D721Med (cell line): ENCODE measurements at regions not wholly inside any gene's neighbourhood (a gene's known extent, or its start where the extent isn't known, plus 50 kb on each side); places are given as distances from the start of the nearest gene placed in this dataset.

Experiments
- DNase-seq: peaks from one replicate; pipeline ENCODE4 v3.0.0; 2011; ENCODE audit warnings: low spot score; ENCODE audit not compliant: insufficient read length
- FAIRE-seq: peaks from 2 replicates; lab custom pipeline; 2011; peaks lifted over from hg19 to GRCh38; lab: Jason Lieb, UNC
- CTCF ChIP-seq: IDR thresholded peaks from 2 replicates; pipeline ENCODE4 v1.5.1; 2012; ENCODE audit warnings: mild to moderate bottlenecking, control low read depth; ENCODE audit not compliant: insufficient read depth; ENCODE audit errors: missing control alignments

- TF ChIP-seq CTCF: no peak
- DNase-seq: no peak
- FAIRE-seq: no peak
Observed at GRCh38 chr20:22901921-22902320, 133.2 kb upstream of the SSTR4 start.

GRCh38 chr20:22904386-22904785 is 130.7 kb upstream of the SSTR4 start:
- no peak for TF ChIP-seq CTCF
- no peak for DNase-seq
- no peak for FAIRE-seq

DNA sequence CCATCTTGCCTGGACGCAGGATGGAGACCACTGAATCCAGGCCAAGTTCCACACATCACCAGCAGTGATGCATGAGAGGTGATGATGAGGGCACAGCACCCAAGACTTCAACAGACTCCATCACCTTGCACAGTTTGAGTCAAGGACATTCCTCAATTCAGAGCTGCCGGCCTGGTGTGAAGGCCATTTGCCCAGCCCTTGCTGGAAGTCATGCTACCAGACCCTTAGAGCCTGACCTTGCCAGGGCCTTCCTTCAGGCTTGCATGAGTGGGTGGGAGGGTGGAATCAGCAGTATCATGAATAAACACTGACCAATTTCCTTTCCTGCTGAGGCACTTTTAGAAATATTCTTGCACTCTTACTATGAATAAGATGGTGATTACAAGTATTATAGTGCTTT is 130.2 kb upstream of the SSTR4 start:
- TF ChIP-seq CTCF: no peak
- DNase-seq: no peak
- no peak for FAIRE-seq

GRCh38 chr20:22905658-22906057 is 129.5 kb upstream of the SSTR4 start:
- FAIRE-seq (no peak), DNase-seq (no peak)
- TF ChIP-seq CTCF: no peak

DNA sequence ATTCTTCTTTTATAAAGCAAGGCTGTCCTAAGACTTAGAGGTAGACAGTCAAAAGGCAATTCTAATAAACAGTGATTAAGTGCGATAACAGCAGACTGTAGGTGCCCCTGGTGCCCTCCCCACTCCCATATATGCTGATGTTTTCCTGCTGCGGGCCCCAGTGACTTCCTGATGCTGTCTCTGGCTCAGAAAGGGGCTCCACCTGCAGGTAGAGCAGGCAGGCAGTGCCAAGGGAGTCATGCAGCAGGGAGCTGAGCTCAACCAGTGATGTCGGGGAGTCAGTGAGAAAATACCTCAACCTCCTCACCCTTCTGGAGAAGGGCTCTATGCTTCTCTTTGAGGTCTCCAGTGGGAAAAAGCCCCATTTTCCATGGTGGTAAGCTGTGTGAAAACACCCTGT is 126.7 kb upstream of the SSTR4 start:
- no peak for DNase-seq
- no peak for TF ChIP-seq CTCF
- no peak for FAIRE-seq

DNA sequence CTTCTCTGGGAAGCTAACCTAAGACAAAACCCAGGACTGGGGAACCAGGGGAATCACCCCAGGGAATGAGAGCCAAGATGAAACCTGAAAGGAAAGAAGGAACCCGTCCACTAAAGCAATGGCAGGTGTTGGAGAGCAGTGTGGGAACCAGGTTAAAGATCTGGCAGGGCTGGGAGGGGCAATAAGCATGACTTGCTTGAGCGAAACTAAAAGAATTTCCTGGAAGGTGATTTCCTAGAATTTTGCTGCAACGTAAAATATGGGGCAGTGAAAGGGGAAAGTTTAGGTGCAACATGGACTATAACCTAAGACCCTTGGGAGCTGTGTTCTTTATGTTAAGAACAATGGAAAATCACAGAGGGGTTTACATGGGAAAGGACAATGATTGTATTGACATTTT is 126.2 kb upstream of the SSTR4 start:
- DNase-seq (no peak), FAIRE-seq (no peak)
- no peak for TF ChIP-seq CTCF

DNA sequence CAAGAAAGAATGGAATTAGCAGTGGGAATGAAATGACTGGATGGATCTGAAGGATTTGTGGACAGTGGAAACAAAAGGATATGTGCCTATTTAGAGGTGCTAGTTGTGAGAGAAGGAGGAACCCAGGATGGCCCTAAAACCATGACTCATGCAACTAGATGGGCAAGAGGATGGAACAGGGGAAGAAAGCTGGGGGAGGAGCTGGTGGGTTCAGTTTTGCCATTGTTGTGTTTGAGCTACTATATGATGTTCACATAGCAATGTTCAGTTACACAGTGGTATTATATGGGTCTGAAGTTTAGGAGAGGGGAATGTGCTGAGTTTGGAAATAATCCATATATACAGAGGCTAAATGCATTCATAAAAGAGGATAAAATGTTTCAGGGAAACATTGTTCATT is 125.7 kb upstream of the SSTR4 start:
- TF ChIP-seq CTCF: no peak
- no peak for DNase-seq
- no peak for FAIRE-seq
